ENCODE measurements at regions not wholly inside any gene's neighbourhood (a gene's known extent, or its start where the extent isn't known, plus 50 kb on each side); places are given as distances from the start of the nearest gene placed in this dataset.
"Not testable (repeated sequence)": the region's sequence is repeated elsewhere in the genome, so short reads cannot be mapped to it uniquely, and the experiment has no call there.

DNA sequence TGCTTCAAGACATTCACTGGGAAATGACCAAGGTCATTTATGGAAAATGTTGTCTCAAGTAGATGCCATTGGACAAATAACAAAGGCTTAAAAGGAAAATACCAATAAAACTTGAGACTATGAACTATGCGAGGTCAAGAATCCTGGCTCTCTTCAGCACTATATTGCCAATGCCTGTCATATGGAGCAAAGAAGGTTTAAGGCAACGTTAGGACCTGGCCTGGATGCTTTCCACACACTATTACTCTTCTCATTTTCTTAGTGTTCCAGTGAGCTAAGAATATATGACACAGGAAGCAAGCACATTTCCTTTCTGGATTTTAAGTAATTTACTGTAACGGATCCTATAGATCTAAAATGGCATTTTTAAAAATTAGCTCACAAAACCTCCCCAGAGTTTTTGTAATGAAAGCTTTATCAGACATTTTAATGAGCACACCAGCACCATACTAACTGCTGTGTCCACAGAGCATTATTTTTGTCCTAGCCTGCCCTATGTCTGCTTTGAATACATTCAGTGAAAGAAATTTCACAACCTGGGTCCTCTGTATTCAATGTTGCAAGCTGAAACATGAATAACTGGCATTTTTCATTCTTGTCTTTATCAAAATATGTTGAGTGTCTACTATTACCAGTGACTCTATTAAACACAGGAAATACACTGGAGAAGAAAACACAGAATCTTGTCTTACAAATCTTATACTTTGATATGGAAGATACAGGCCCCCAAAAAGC lies 315.6 kb downstream of the CETN3 start:
- no peak for DNase-seq (ENCODE audit: low read depth)
- TF ChIP-seq, protein P1, sequence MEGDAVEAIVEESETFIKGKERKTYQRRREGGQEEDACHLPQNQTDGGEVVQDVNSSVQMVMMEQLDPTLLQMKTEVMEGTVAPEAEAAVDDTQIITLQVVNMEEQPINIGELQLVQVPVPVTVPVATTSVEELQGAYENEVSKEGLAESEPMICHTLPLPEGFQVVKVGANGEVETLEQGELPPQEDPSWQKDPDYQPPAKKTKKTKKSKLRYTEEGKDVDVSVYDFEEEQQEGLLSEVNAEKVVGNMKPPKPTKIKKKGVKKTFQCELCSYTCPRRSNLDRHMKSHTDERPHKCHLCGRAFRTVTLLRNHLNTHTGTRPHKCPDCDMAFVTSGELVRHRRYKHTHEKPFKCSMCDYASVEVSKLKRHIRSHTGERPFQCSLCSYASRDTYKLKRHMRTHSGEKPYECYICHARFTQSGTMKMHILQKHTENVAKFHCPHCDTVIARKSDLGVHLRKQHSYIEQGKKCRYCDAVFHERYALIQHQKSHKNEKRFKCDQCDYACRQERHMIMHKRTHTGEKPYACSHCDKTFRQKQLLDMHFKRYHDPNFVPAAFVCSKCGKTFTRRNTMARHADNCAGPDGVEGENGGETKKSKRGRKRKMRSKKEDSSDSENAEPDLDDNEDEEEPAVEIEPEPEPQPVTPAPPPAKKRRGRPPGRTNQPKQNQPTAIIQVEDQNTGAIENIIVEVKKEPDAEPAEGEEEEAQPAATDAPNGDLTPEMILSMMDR (IDR thresholded peaks at IDR 0.05; ENCODE audit: insufficient read depth, low read depth, low read length, missing control alignments): no peak

GRCh38 chr5:90092734-90093133 lies 316.8 kb downstream of the CETN3 start:
- no peak for DNase-seq (ENCODE audit: low read depth)
- H3K4me3 ChIP-seq (ENCODE audit: low read depth, low read length): no peak overlapping the region
- TF ChIP-seq, protein P1 (IDR thresholded peaks at IDR 0.05; ENCODE audit: insufficient read depth, low read depth, low read length, missing control alignments): no peak

More for the DNA sequence above, 315.6 kb downstream of the CETN3 start:
- no peak overlapping the region for H3K4me3 ChIP-seq (ENCODE audit: low read depth, low read length)

GRCh38 chr5:90084342-90084741 lies 325.2 kb downstream of the CETN3 start:
- no peak for DNase-seq (ENCODE audit: low read depth)
- TF ChIP-seq, protein P1 (IDR thresholded peaks at IDR 0.05; ENCODE audit: insufficient read depth, low read depth, low read length, missing control alignments): no peak
- no peak overlapping the region for H3K4me3 ChIP-seq (ENCODE audit: low read depth, low read length)

DNA sequence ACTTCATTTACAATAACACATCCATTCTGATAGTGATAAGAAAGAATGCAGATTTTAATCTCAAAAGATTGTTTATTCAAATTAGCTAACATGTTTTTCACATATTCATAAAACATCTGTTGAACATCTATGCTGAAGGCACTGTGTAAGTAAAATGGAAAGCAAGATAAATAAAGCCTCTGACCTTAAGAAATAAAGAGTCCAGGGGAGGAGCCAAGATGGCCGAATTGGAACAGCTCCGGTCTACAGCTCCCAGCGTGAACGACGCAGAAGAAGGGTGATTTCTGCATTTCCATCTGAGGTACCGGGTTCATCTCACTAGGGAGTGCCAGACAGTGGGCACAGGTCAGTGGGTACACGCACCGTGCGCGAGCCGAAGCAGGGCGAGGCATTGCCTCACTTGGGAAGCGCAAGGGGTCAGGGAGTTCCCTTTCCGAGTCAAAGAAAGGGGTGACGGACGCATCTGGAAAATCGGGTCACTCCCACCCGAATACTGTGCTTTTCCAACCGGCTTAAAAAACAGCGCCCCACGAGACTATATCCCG lies 336.5 kb downstream of the CETN3 start:
- DNase-seq (ENCODE audit: low read depth); H3K4me3 ChIP-seq (ENCODE audit: low read depth, low read length): not testable (repeated sequence)

GRCh38 chr5:90071656-90072055 lies 337.9 kb downstream of the CETN3 start:
- TF ChIP-seq, protein P1 (IDR thresholded peaks at IDR 0.05; ENCODE audit: insufficient read depth, low read depth, low read length, missing control alignments): no peak
- no peak for DNase-seq (ENCODE audit: low read depth)

GRCh38 chr5:90071066-90071465 lies 338.5 kb downstream of the CETN3 start:
- DNase-seq (ENCODE audit: low read depth): no peak
- TF ChIP-seq, protein P1 (IDR thresholded peaks at IDR 0.05; ENCODE audit: insufficient read depth, low read depth, low read length, missing control alignments): no peak
- H3K4me3 ChIP-seq (ENCODE audit: low read depth, low read length): no peak overlapping the region

More at GRCh38 chr5:90071656-90072055, 337.9 kb downstream of the CETN3 start:
- no peak overlapping the region for H3K4me3 ChIP-seq (ENCODE audit: low read depth, low read length)

- H3K4me3 ChIP-seq (ENCODE audit: low read depth, low read length): no peak overlapping the region
- no peak for DNase-seq (ENCODE audit: low read depth)
- TF ChIP-seq, protein P1 (IDR thresholded peaks at IDR 0.05; ENCODE audit: insufficient read depth, low read depth, low read length, missing control alignments): no peak
These were observed 342.6 kb downstream of the CETN3 start for GRCh38 chr5:90066920-90067319.

Measured in GM12865 (cell line).